Small intestine (tissue), 7 donors: ENCODE measurements at regions not wholly inside any gene's neighbourhood (a gene's known extent, or its start where the extent isn't known, plus 50 kb on each side); places are given as distances from the start of the nearest gene placed in this dataset.

Source experiments
- DNase-seq, 2 donors: peaks; one replicate each; pipeline versions ENCODE4 v3.0.0 to v3.0.0-alpha.2; 2013
- FAIRE-seq: peaks from 2 replicates; lab custom pipeline; 2012; peaks lifted over from hg19 to GRCh38; lab: Jason Lieb, UNC
- H3K27ac ChIP-seq, 3 donors: one replicate each; pipeline ENCODE4 v1.5.1; 2013; ENCODE audit warnings: low read length in 2 of 3, mild to moderate bottlenecking in 2 of 3, control low read depth in 1 of 3, inconsistent platforms in 1 of 3, low read depth in 1 of 3, moderate library complexity in 1 of 3
- H3K27me3 ChIP-seq, 3 donors: one replicate each; pipeline ENCODE4 v1.6.1; 2013; ENCODE audit warnings: low read length in 3 of 3, inconsistent platforms in 1 of 3; ENCODE audit not compliant: control insufficient read depth in 3 of 3, insufficient read depth in 3 of 3
- H3K36me3 ChIP-seq, 3 donors: one replicate each; pipeline ENCODE4 v1.6.1; 2013; ENCODE audit warnings: low read length in 3 of 3, inconsistent platforms in 1 of 3, low read depth in 1 of 3, mild to moderate bottlenecking in 1 of 3, moderate library complexity in 1 of 3; ENCODE audit not compliant: control insufficient read depth in 3 of 3, insufficient read depth in 2 of 3
- H3K4me1 ChIP-seq, 3 donors: one replicate each; pipeline ENCODE4 v1.6.1; 2013; ENCODE audit warnings: low read length in 2 of 3, inconsistent platforms in 1 of 3, low read depth in 1 of 3, mild to moderate bottlenecking in 1 of 3, moderate library complexity in 1 of 3; ENCODE audit not compliant: control insufficient read depth in 3 of 3, insufficient read depth in 2 of 3
- H3K4me3 ChIP-seq, 3 donors: one replicate each; pipeline ENCODE4 v1.5.1; 2013; ENCODE audit warnings: low read length in 3 of 3, control low read depth in 1 of 3, inconsistent platforms in 1 of 3, low read depth in 1 of 3, mild to moderate bottlenecking in 1 of 3, moderate library complexity in 1 of 3
- H3K9me3 ChIP-seq, 2 donors: one replicate each; pipeline ENCODE4 v1.6.1; 2013; ENCODE audit warnings: low read depth in 1 of 2, low read length in 1 of 2; ENCODE audit not compliant: control insufficient read depth in 2 of 2, insufficient read depth in 1 of 2
- WGBS, 3 donors: extraction: QIAGEN DNeasy Blood & Tissue Kit; methylation state at CpG; one replicate each; pipeline ENCODE4 v1.1.7; 2013; 5-methylcytosine and 5-hydroxymethylcytosine counted together
- donor health status: healthy with polysubstance abuse.
- donor health status: control.
- donor health status: control.
- donor health status: Bipolar disorder and iron deficiency.
- donor health status: healthy.

GRCh38 chr9:89655990-89656657 is 51.3 kb downstream of the GADD45G start:
- peaks cover 0 to 17% (median 0%) of the 10 kb centered on the region in 3 donors for H3K4me1 ChIP-seq
- DNase-seq = no peak
- no peak for FAIRE-seq
- H3K27ac ChIP-seq = no peak overlapping the region
- 70 to 81% (median 72%) methylated on average over 18 of the region's 18 CpGs for WGBS, 3 donors
- H3K4me3 ChIP-seq = no peak overlapping the region
- H3K9me3 ChIP-seq = no peaks in the 10 kb centered on the region
- H3K36me3 ChIP-seq = no peaks in the 10 kb centered on the region
- H3K27me3 ChIP-seq = no peaks in the 10 kb centered on the region

- FAIRE-seq = no peak
- Histone ChIP-seq H3K36me3 (no peaks in the 10 kb centered on the region), H3K4me1 (peaks cover 0 to 28% (median 4%) of the 10 kb centered on the region in 3 donors), H3K4me3 (no peak overlapping the region), H3K27me3 (no peaks in the 10 kb centered on the region), H3K9me3 (no peaks in the 10 kb centered on the region), H3K27ac (no peak overlapping the region)
- DNase-seq = no peak
- 92 to 94% (median 93%) methylated on average over 5 of the region's 5 CpGs for whole genome bisulfite sequencing, 3 donors
Measured at GRCh38 chr9:89657295-89657694, 52.5 kb downstream of the GADD45G start.

DNA sequence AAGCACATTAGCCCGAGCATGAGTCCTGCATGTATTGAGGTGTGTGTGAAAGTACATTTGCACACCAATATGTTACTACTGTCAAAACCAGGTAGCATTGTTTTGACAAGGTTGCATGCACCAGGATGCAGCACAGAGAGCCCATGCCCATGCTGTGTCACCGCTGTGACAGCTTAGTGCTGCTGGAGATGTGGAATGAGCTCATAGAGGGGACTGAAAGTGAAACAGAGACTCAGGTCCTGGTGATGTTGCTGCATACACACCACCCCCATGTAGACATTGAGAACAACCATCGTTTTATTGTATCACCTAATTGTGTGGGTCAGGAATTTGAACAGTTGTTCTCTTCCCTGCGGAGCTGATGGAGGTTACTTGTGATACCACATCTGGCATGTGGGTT is 53.0 kb downstream of the GADD45G start:
- Histone ChIP-seq H3K27me3 (no peaks in the 10 kb centered on the region), H3K4me3 (no peak overlapping the region), H3K27ac (no peak overlapping the region), H3K4me1 (peaks cover 0 to 33% (median 4%) of the 10 kb centered on the region in 3 donors), H3K9me3 (no peaks in the 10 kb centered on the region), H3K36me3 (no peaks in the 10 kb centered on the region)
- peak in 1 of 2 donors; percentile 26 for DNase-seq
- WGBS, 3 donors = 60 to 70% (median 64%) methylated on average over 4 of the region's 4 CpGs
- no peak for FAIRE-seq

- Histone ChIP-seq H3K9me3 (no peaks in the 10 kb centered on the region), H3K36me3 (no peaks in the 10 kb centered on the region), H3K4me3 (no peak overlapping the region), H3K4me1 (peaks cover 0 to 33% (median 6%) of the 10 kb centered on the region in 3 donors), H3K27ac (no peak overlapping the region), H3K27me3 (no peaks in the 10 kb centered on the region)
- no peak for FAIRE-seq
- DNase-seq = no peak
- 80 to 92% (median 81%) methylated on average over 5 of the region's 5 CpGs for WGBS, 3 donors
Measured at GRCh38 chr9:89658401-89658800, 53.6 kb downstream of the GADD45G start.

- Histone ChIP-seq H3K36me3 (no peaks in the 10 kb centered on the region), H3K9me3 (no peaks in the 10 kb centered on the region), H3K27me3 (no peaks in the 10 kb centered on the region), H3K27ac (no peak overlapping the region), H3K4me1 (peaks cover 0 to 35% (median 7%) of the 10 kb centered on the region in 3 donors), H3K4me3 (no peak overlapping the region)
- no peak for FAIRE-seq
- DNase-seq = peak in 1 of 2 donors; percentile 77
- WGBS, 3 donors = 17 to 67% (median 36%) methylated on average over 6 of the region's 6 CpGs
Measured at GRCh38 chr9:89658931-89659330, 54.1 kb downstream of the GADD45G start.

GRCh38 chr9:89659473-89659872 is 54.7 kb downstream of the GADD45G start:
- H3K36me3 ChIP-seq = no peaks in the 10 kb centered on the region
- peaks cover 0 to 40% (median 8%) of the 10 kb centered on the region in 3 donors for H3K4me1 ChIP-seq
- H3K27me3 ChIP-seq = no peaks in the 10 kb centered on the region
- H3K9me3 ChIP-seq = no peaks in the 10 kb centered on the region
- DNase-seq (no peak), FAIRE-seq (no peak)
- H3K27ac ChIP-seq = no peak overlapping the region
- WGBS, 3 donors = 90 to 96% (median 95%) methylated on average over 9 of the region's 9 CpGs
- H3K4me3 ChIP-seq = no peak overlapping the region

GRCh38 chr9:89659891-89660685 is 55.3 kb downstream of the GADD45G start:
- no peaks in the 10 kb centered on the region for H3K27me3 ChIP-seq
- no peak overlapping the region for H3K27ac ChIP-seq
- no peak for DNase-seq
- no peaks in the 10 kb centered on the region for H3K36me3 ChIP-seq
- 86 to 93% (median 87%) methylated on average over 6 of the region's 6 CpGs for WGBS, 3 donors
- H3K4me3 ChIP-seq = no peak overlapping the region
- H3K4me1 ChIP-seq = peaks cover 0 to 46% (median 10%) of the 10 kb centered on the region in 3 donors
- H3K9me3 ChIP-seq = no peaks in the 10 kb centered on the region
- FAIRE-seq = no peak

GRCh38 chr9:89661391-89661949 is 56.7 kb downstream of the GADD45G start:
- Histone ChIP-seq H3K27ac (peak overlapping the region in 2 of 3 donors; percentile 68 to 71), H3K9me3 (no peaks in the 10 kb centered on the region), H3K27me3 (no peaks in the 10 kb centered on the region), H3K36me3 (no peaks in the 10 kb centered on the region), H3K4me1 (peaks cover 0 to 47% (median 10%) of the 10 kb centered on the region in 3 donors), H3K4me3 (peak overlapping the region in 1 of 3 donors; percentile 1)
- WGBS, 3 donors = 19 to 34% (median 24%) methylated on average over 13 of the region's 13 CpGs
- DNase-seq (peak; percentile 79 to 81), FAIRE-seq (no peak)
